K562 (cell line): ENCODE measurements at regions not wholly inside any gene's neighbourhood (a gene's known extent, or its start where the extent isn't known, plus 50 kb on each side); places are given as distances from the start of the nearest gene placed in this dataset.

Experiments used
- ATAC-seq: fragments of 200-7000 bp; cut with Tn5 transposase; 3 replicates; pipeline ENCODE4 v1.9.1; 2020; ENCODE audit warnings: moderate library complexity
- BruUV-seq: library from RNA; stranded (reverse); fragments of 400-500 nt; replicated peaks from 2 replicates; lab custom pipeline; 2021; lab: Mats Ljungman, UMichigan
- CTCF ChIA-PET: fragments of 300-600 bp; formaldehyde crosslinking; extraction: SDS; loops from one replicate; lab custom pipeline; 2021; ENCODE audit warnings: low intra/inter-chr PET ratio; lab: Yijun Ruan, JAX
- POLR2A ChIA-PET: fragments of 300-600, 350-650 bp; sonication (Branson Sonifier 250); formaldehyde crosslinking; extraction: SDS; loops from one replicate; lab custom pipeline; 2021; ENCODE audit warnings: antibody characterized with exemption, inconsistent platforms; lab: Yijun Ruan, JAX
- DNase-seq, 4 experiments: peaks; one replicate each; pipeline versions ENCODE4 v3.0.0 to v3.0.0-alpha.2; 2011 to 2018; ENCODE audit warnings: low spot score in 3 of 4, mixed read lengths in 3 of 4; ENCODE audit errors: extremely low read depth in 1 of 4
- FAIRE-seq: peaks from 2 replicates; lab custom pipeline; 2011; peaks lifted over from hg19 to GRCh38; lab: Jason Lieb, UNC
- H2AFZ ChIP-seq: 2 replicates; pipeline ENCODE4 v1.6.0; 2011; ENCODE audit warnings: low read depth, low read length, control low read depth, inconsistent platforms
- H3K27ac ChIP-seq: fragments of 200-600 bp; 3 replicates; pipeline ENCODE4 v1.8.0; 2011; ENCODE audit warnings: low read depth, mild to moderate bottlenecking, control low read depth, inconsistent platforms, low read length, moderate library complexity, mixed read lengths; ENCODE audit errors: extremely low read depth
- H3K27me3 ChIP-seq, 2 experiments: fragments of 300-600 bp in 1 of 2; 2 replicates in 1 of 2; 3 replicates in 1 of 2; pipeline versions ENCODE4 v1.6.0 to v1.8.0; 2011; ENCODE audit warnings: inconsistent platforms in 2 of 2, low read length in 2 of 2, mild to moderate bottlenecking in 1 of 2, mixed read lengths in 1 of 2, moderate library complexity in 1 of 2; ENCODE audit not compliant: control insufficient read depth in 2 of 2, insufficient read depth in 2 of 2
- H3K36me3 ChIP-seq: fragments of 300-600 bp; 3 replicates; pipeline ENCODE4 v1.8.0; 2011; ENCODE audit warnings: mild to moderate bottlenecking, low read length, inconsistent platforms; ENCODE audit not compliant: control insufficient read depth, insufficient read depth
- H3K4me1 ChIP-seq, 2 experiments: fragments of 200-600 bp in 1 of 2; replicated peaks in 1 of 2; 2 replicates in 1 of 2; 3 replicates in 1 of 2; pipeline versions ENCODE4 v1.5.1 to v1.8.0; 2011; ENCODE audit warnings: inconsistent platforms in 2 of 2, low read length in 2 of 2, mild to moderate bottlenecking in 1 of 2, mixed read lengths in 1 of 2, moderate library complexity in 1 of 2; ENCODE audit not compliant: control insufficient read depth in 2 of 2, insufficient read depth in 2 of 2
- H3K4me2 ChIP-seq: 2 replicates; pipeline ENCODE4 v1.6.1; 2011; ENCODE audit warnings: low read length, control low read depth, inconsistent platforms, mixed read lengths; ENCODE audit not compliant: insufficient read depth
- H3K4me3 ChIP-seq: fragments of 200-600 bp; sonication (generic), shearing (Covaris generic); 2 replicates; pipeline ENCODE4 v1.5.1; 2016; ENCODE audit warnings: control low read depth, inconsistent platforms
- H3K79me2 ChIP-seq: fragments of 200-600 bp; 3 replicates; pipeline ENCODE4 v1.8.0; 2011; ENCODE audit warnings: low read length, inconsistent platforms; ENCODE audit not compliant: control insufficient read depth, insufficient read depth
- H3K9ac ChIP-seq, 2 experiments: 2 replicates each; pipeline versions ENCODE4 v1.6.0 to v1.6.1; 2011; ENCODE audit warnings: low read depth in 2 of 2, low read length in 2 of 2, control low read depth in 1 of 2, inconsistent platforms in 1 of 2, mild to moderate bottlenecking in 1 of 2, mixed read lengths in 1 of 2; ENCODE audit not compliant: insufficient read depth in 1 of 2
- H3K9me1 ChIP-seq: one replicate; pipeline ENCODE4 v1.6.0; 2011; ENCODE audit warnings: inconsistent platforms, mild to moderate bottlenecking, low read length, moderate library complexity; ENCODE audit not compliant: control insufficient read depth, insufficient read depth
- H3K9me3 ChIP-seq: replicated peaks from 2 replicates; pipeline ENCODE4 v1.5.1; 2011; ENCODE audit warnings: low read depth, low read length, inconsistent platforms; ENCODE audit not compliant: control insufficient read depth, insufficient read depth
- H4K20me1 ChIP-seq: replicated peaks from 2 replicates; pipeline ENCODE4 v1.6.1; 2011; ENCODE audit warnings: low read length, inconsistent platforms, mixed read lengths; ENCODE audit not compliant: control insufficient read depth, insufficient read depth
- CEBPG ChIP-seq, 3 experiments: fragments of 200-800 bp in 1 of 3; sonication (Bioruptor generic) in 1 of 3; sonication (generic) in 1 of 3; formaldehyde crosslinking in 1 of 3; IDR thresholded peaks in 2 of 3; conservative IDR thresholded peaks in 1 of 3; 2 replicates each; pipeline versions ENCODE4 v1.6.1 to v1.8.0; 2016 to 2022; ENCODE audit warnings: missing compliant biosample characterization in 2 of 3, missing genetic modification characterization in 2 of 3, mild to moderate bottlenecking in 1 of 3, missing genetic modification reagents in 1 of 3
- ELK1 ChIP-seq: sonication (generic); formaldehyde crosslinking; IDR thresholded peaks from 2 replicates; pipeline ENCODE4 v1.8.1; 2022; ENCODE audit warnings: missing genetic modification reagents
- GABPA ChIP-seq: fragments of 200-800 bp; sonication (Bioruptor generic); conservative IDR thresholded peaks from 2 replicates; pipeline ENCODE4 v1.6.1; 2016; ENCODE audit warnings: low read depth, missing genetic modification characterization, missing compliant biosample characterization
- GATA2 ChIP-seq: sonication (generic); formaldehyde crosslinking; IDR thresholded peaks from 2 replicates; pipeline ENCODE4 v1.4.0; 2020; ENCODE audit warnings: mild to moderate bottlenecking, missing genetic modification reagents
- PCBP1 ChIP-seq: fragments of 200-400 bp; formaldehyde crosslinking; IDR thresholded peaks from 2 replicates; pipeline ENCODE4 v1.6.1; 2018; ENCODE audit warnings: mild to moderate bottlenecking, low read depth, low read length; ENCODE audit not compliant: poor library complexity, severe bottlenecking
- SIN3A ChIP-seq, 2 experiments: fragments of 150-350 bp in 1 of 2; IDR thresholded peaks; 2 replicates each; pipeline ENCODE4 v1.6.1; 2011 to 2016; ENCODE audit warnings: borderline replicate concordance in 2 of 2, low read depth in 2 of 2, low read length in 2 of 2, mild to moderate bottlenecking in 2 of 2, moderate library complexity in 2 of 2; ENCODE audit not compliant: control insufficient read depth in 1 of 2
- ZBTB9 ChIP-seq: fragments of 450-650 bp; formaldehyde crosslinking; IDR thresholded peaks from 2 replicates; pipeline ENCODE4 v1.4.0; 2020; ENCODE audit warnings: mild to moderate bottlenecking, moderate library complexity
- WGBS: fragments of 100-300 bp; shearing (Covaris generic); methylation state at CpG from one replicate; pipeline ENCODE4 v1.1.6; 2016; ENCODE audit warnings: low coverage, mixed read lengths; ENCODE audit not compliant: insufficient coverage; ENCODE audit errors: missing lambda C conversion rate; 5-methylcytosine and 5-hydroxymethylcytosine counted together
- in situ Hi-C: fragments of 300-500 bp; cut with MboI; formaldehyde crosslinking; loops from 4 replicates; pipeline ENCODE4 v1.15.0; 2018; ENCODE audit warnings: inconsistent platforms, mixed read lengths
- intact Hi-C: fragments of 100-400 bp; cut with micrococcal nuclease; formaldehyde crosslinking; loops from 2 replicates; pipeline ENCODE4 v1.14.2; 2022

DNA sequence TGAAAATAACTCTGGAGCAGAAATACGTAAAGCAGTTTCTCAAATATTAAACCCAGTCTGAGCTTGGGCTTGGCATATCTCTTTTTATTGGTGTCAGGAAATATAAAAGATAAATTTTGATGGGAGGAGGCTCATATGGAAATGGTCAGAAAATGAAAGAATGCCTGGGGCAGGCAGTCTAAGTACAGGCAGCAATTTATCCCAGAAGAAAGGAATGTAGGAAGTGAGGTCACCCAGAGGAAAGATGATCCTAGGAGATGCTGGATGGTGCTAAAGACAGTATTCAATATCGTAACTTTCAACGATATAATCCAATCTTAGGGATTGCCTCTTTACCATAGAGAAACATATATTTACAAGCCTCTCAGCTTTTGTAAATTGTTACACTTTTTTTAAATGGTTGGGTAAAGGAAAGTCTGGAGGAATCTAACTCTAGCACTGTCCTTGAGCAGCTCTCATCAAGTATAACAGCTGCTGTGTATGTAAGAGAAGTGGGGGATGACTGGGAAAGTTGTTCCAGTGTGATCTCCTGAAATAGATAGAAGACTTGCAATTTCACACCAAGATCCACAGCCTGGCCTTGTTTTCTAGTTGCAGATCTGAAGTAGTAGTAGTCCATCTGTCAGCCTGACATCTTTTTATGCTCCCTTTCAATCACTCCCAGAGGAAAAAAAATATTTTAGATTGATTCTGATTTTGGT is 256.9 kb upstream of the SASH1 start:
- FAIRE-seq: no peak
- H4K20me1 ChIP-seq: no peaks in the 10 kb centered on the region
- H3K9me3 ChIP-seq: no peaks in the 10 kb centered on the region
- H3K9ac ChIP-seq: no peak overlapping the region
- H3K27ac ChIP-seq: no peak overlapping the region
- H2AFZ ChIP-seq: no peak overlapping the region
- no peaks in the 10 kb centered on the region for H3K4me1 ChIP-seq
- in situ Hi-C loops: no loop called here
- 2% methylated on average over 3 of the region's 3 CpGs for WGBS
- H3K4me2 ChIP-seq: no peak overlapping the region
- TF ChIP-seq CEBPG (CRISPR knock-in tag; IDR thresholded peaks at IDR 0.05) (no peak), CEBPG (tag; conservative IDR thresholded peaks at IDR 0.05 in 1 of 2, IDR thresholded peaks at IDR 0.05 in 1 of 2) (no peak), GABPA (tag) (no peak), SIN3A (IDR thresholded peaks at IDR 0.05; ENCODE audit: borderline replicate concordance in 2 of 2, control insufficient read depth in 1 of 2, low read depth in 2 of 2, low read length in 2 of 2) (no peak), PCBP1 (no peak), ZBTB9 (CRISPR knock-in tag) (no peak), GATA2 (no peak), ELK1 (no peak)
- POLR2A ChIA-PET: no interaction called here
- H3K36me3 ChIP-seq: no peaks in the 10 kb centered on the region
- DNase-seq: no peak
- H3K4me3 ChIP-seq: no peak overlapping the region
- BruUV-seq: no TSS peak
- CTCF ChIA-PET: interaction anchor here (0.7 kb wide), 1 partner anchor 387 kb away, joined by 3 read pairs; no protein-coding TSS in a partner anchor
- no peaks in the 10 kb centered on the region for H3K27me3 ChIP-seq
- no peaks in the 10 kb centered on the region for H3K79me2 ChIP-seq
- ATAC-seq: no peak
- H3K9me1 ChIP-seq: no peaks in the 10 kb centered on the region
- intact Hi-C loops: no loop called here
